ENCODE measurements at regions not wholly inside any gene's neighbourhood (a gene's known extent, or its start where the extent isn't known, plus 50 kb on each side); places are given as distances from the start of the nearest gene placed in this dataset.
"Not testable (repeated sequence)": the region's sequence is repeated elsewhere in the genome, so short reads cannot be mapped to it uniquely, and the experiment has no call there.

GRCh38 chr10:53521046-53521445 is 748.5 kb upstream of the MBL2 start:
- no peak for DNase-seq

- no peak for DNase-seq
These were observed 735.6 kb upstream of the MBL2 start for GRCh38 chr10:53508197-53508596.

- not testable (repeated sequence) for DNase-seq
These were observed 731.9 kb upstream of the MBL2 start for GRCh38 chr10:53504492-53504891.

- no peak for DNase-seq
These were observed 719.2 kb upstream of the MBL2 start for GRCh38 chr10:53491774-53492173.

GRCh38 chr10:53490553-53490952 is 718.0 kb upstream of the MBL2 start:
- DNase-seq, result no peak

GRCh38 chr10:53489335-53490182 is 717.0 kb upstream of the MBL2 start:
- DNase-seq, result no peak

- DNase-seq, result no peak
These were observed 714.7 kb upstream of the MBL2 start for GRCh38 chr10:53487019-53487983.

- not testable (repeated sequence) for DNase-seq
These were observed 712.8 kb upstream of the MBL2 start for GRCh38 chr10:53485422-53485821.

- no peak for DNase-seq
These were observed 706.8 kb upstream of the MBL2 start for GRCh38 chr10:53479365-53479764.

- no peak for DNase-seq
These were observed 704.7 kb upstream of the MBL2 start for GRCh38 chr10:53477313-53477675.

- DNase-seq, result no peak
These were observed 704.2 kb upstream of the MBL2 start for GRCh38 chr10:53476650-53477312.

GRCh38 chr10:53469383-53469782 is 696.8 kb upstream of the MBL2 start:
- no peak for DNase-seq

GRCh38 chr10:53463539-53463938 is 691.0 kb upstream of the MBL2 start:
- no peak for DNase-seq

- no peak for DNase-seq
These were observed 685.4 kb upstream of the MBL2 start for GRCh38 chr10:53458007-53458406.

GRCh38 chr10:53453196-53453595 is 680.6 kb upstream of the MBL2 start:
- DNase-seq, result no peak

- no peak for DNase-seq
These were observed 675.0 kb upstream of the MBL2 start for GRCh38 chr10:53447576-53447975.

GRCh38 chr10:53441843-53442242 is 669.3 kb upstream of the MBL2 start:
- DNase-seq, result no peak

- no peak for DNase-seq
These were observed 668.0 kb upstream of the MBL2 start for GRCh38 chr10:53440601-53441000.

GRCh38 chr10:53439075-53439474 is 666.5 kb upstream of the MBL2 start:
- not testable (repeated sequence) for DNase-seq

GRCh38 chr10:53434413-53434812 is 661.8 kb upstream of the MBL2 start:
- DNase-seq, result no peak

GRCh38 chr10:53432035-53432434 is 659.5 kb upstream of the MBL2 start:
- no peak for DNase-seq

- no peak for DNase-seq
These were observed 658.4 kb upstream of the MBL2 start for GRCh38 chr10:53430974-53431373.
